LHCN-M2 (cell line): ENCODE measurements at regions not wholly inside any gene's neighbourhood (a gene's known extent, or its start where the extent isn't known, plus 50 kb on each side); places are given as distances from the start of the nearest gene placed in this dataset.
A peak's percentile ranks its signal among the peaks of the same experiment; 100 is the strongest.

Experiments
- DNase-seq: peaks from one replicate; pipeline ENCODE4 v3.0.0-alpha.2; 2012; ENCODE audit warnings: low read depth

- DNase-seq: no peak
These were observed 284.7 kb upstream of the STT3B start for GRCh38 chr3:31247850-31248562.

- DNase-seq: no peak
These were observed 284.1 kb upstream of the STT3B start for GRCh38 chr3:31248563-31248992.

- no peak for DNase-seq
These were observed 283.2 kb upstream of the STT3B start for GRCh38 chr3:31249545-31249944.

GRCh38 chr3:31250116-31250777, 282.5 kb upstream of the STT3B start:
- DNase-seq: no peak

GRCh38 chr3:31251083-31251482, 281.6 kb upstream of the STT3B start:
- no peak for DNase-seq

GRCh38 chr3:31252216-31253185, 280.2 kb upstream of the STT3B start:
- DNase-seq: no peak

- no peak for DNase-seq
These were observed 278.9 kb upstream of the STT3B start for GRCh38 chr3:31253782-31254181.

- no peak for DNase-seq
These were observed 278.2 kb upstream of the STT3B start for GRCh38 chr3:31254483-31254882.

GRCh38 chr3:31255007-31255581, 277.6 kb upstream of the STT3B start:
- DNase-seq: no peak

- peak; percentile 10 for DNase-seq
These were observed 270.5 kb upstream of the STT3B start for GRCh38 chr3:31262201-31262600.

- no peak for DNase-seq
These were observed 268.8 kb upstream of the STT3B start for GRCh38 chr3:31263897-31264296.

- no peak for DNase-seq
These were observed 266.9 kb upstream of the STT3B start for GRCh38 chr3:31265646-31266428.

- no peak for DNase-seq
These were observed 263.9 kb upstream of the STT3B start for GRCh38 chr3:31268868-31269267.

- DNase-seq: no peak
These were observed 262.7 kb upstream of the STT3B start for GRCh38 chr3:31270010-31270409.

- peak; percentile 13 for DNase-seq
These were observed 258.2 kb upstream of the STT3B start for GRCh38 chr3:31274326-31275024.

GRCh38 chr3:31275038-31275572, 257.6 kb upstream of the STT3B start:
- peak; percentile 62 for DNase-seq

GRCh38 chr3:31275583-31275982, 257.1 kb upstream of the STT3B start:
- DNase-seq: no peak

GRCh38 chr3:31277582-31277981, 255.1 kb upstream of the STT3B start:
- no peak for DNase-seq

- DNase-seq: no peak
These were observed 254.2 kb upstream of the STT3B start for GRCh38 chr3:31278532-31278931.

- DNase-seq: no peak
These were observed 247.9 kb upstream of the STT3B start for GRCh38 chr3:31284776-31285175.
